A549 (cell line): ENCODE measurements at regions not wholly inside any gene's neighbourhood (a gene's known extent, or its start where the extent isn't known, plus 50 kb on each side); places are given as distances from the start of the nearest gene placed in this dataset.

Experiments
- ATAC-seq, 2 experiments: fragments of 200-7000 bp in 1 of 2; fragments of >200 bp in 1 of 2; cut with Nextera tagmentation in 1 of 2; cut with Tn5 transposase in 1 of 2; 3 replicates each; pipeline versions ENCODE4 v1.8.0 to v1.9.1; 2018 to 2020; ENCODE audit warnings: mild to moderate bottlenecking in 1 of 2, moderate library complexity in 1 of 2
- CTCF ChIA-PET: fragments of 300-600 bp; sonication (Branson Sonifier 250); formaldehyde crosslinking; extraction: SDS; loops from one replicate; lab custom pipeline; 2021; ENCODE audit warnings: antibody characterized with exemption, inconsistent platforms; lab: Yijun Ruan, JAX
- POLR2A ChIA-PET: fragments of 350-600 bp; formaldehyde crosslinking; extraction: SDS; loops from one replicate; lab custom pipeline; 2021; ENCODE audit warnings: antibody characterized with exemption, inconsistent platforms; lab: Yijun Ruan, JAX
- DNase-seq, 2 experiments: peaks; one replicate each; pipeline versions ENCODE4 v3.0.0 to v3.0.0-alpha.2; 2011 to 2016; ENCODE audit warnings: low read depth in 1 of 2, low spot score in 1 of 2
- FAIRE-seq: peaks from 2 replicates; lab custom pipeline; 2011; peaks lifted over from hg19 to GRCh38; lab: Jason Lieb, UNC
- H3K27ac ChIP-seq, 2 experiments: fragments of >200 bp; sonication (Bioruptor Twin); formaldehyde crosslinking; 3 replicates each; pipeline ENCODE4 v1.5.1; 2016 to 2017
- H3K4me1 ChIP-seq: fragments of >200 bp; sonication (Bioruptor Twin); formaldehyde crosslinking; 3 replicates; pipeline ENCODE4 v1.6.1; 2016
- H3K4me2 ChIP-seq: fragments of >200 bp; sonication (Bioruptor Twin); formaldehyde crosslinking; 3 replicates; pipeline ENCODE4 v1.6.1; 2016
- H3K4me3 ChIP-seq: fragments of >200 bp; sonication (Bioruptor Twin); formaldehyde crosslinking; 3 replicates; pipeline ENCODE4 v1.5.1; 2016
- H3K9me3 ChIP-seq: fragments of >200 bp; sonication (Bioruptor Twin); formaldehyde crosslinking; 3 replicates; pipeline ENCODE4 v1.6.1; 2016
- EHMT2 ChIP-seq: fragments of 200-600 bp; sonication (generic); IDR thresholded peaks from 2 replicates; pipeline ENCODE4 v1.6.1; 2016; ENCODE audit warnings: antibody characterized with exemption, low read depth, mild to moderate bottlenecking, moderate library complexity
- FOSL2 ChIP-seq, 2 experiments: fragments of 450-650 bp in 1 of 2; fragments of >200 bp in 1 of 2; sonication (Bioruptor Twin) in 1 of 2; formaldehyde crosslinking; IDR thresholded peaks; 2 replicates each; pipeline versions ENCODE4 v1.5.0 to v1.6.1; 2016 to 2020; ENCODE audit warnings: mild to moderate bottlenecking in 1 of 2, moderate library complexity in 1 of 2
- GATA3 ChIP-seq: IDR thresholded peaks from 2 replicates; pipeline ENCODE4 v1.6.1; 2012; ENCODE audit warnings: borderline replicate concordance
- HDAC2 ChIP-seq: fragments of 200-600 bp; sonication (generic); IDR thresholded peaks from 2 replicates; pipeline ENCODE4 v1.6.1; 2016
- HOXA7 ChIP-seq: fragments of 250-450 bp; sonication (Bioruptor Pico); IDR thresholded peaks from 2 replicates; pipeline ENCODE4 v1.5.0; 2020; ENCODE audit warnings: mild to moderate bottlenecking, moderate library complexity
- JUN ChIP-seq, 2 experiments: fragments of >200 bp; sonication (Bioruptor Twin); formaldehyde crosslinking; IDR thresholded peaks; 2 replicates in 1 of 2; 3 replicates in 1 of 2; pipeline ENCODE4 v1.6.1; 2016 to 2017
- JUNB ChIP-seq: fragments of >200 bp; sonication (Bioruptor Twin); formaldehyde crosslinking; IDR thresholded peaks from 2 replicates; pipeline ENCODE4 v1.6.1; 2016
- MAFK ChIP-seq: fragments of 450-650 bp; IDR thresholded peaks from 2 replicates; pipeline ENCODE4 v1.6.1; 2014; ENCODE audit not compliant: partially characterized antibody
- PHF8 ChIP-seq: fragments of 200-600 bp; sonication (generic); IDR thresholded peaks from 2 replicates; pipeline ENCODE4 v1.6.1; 2016; ENCODE audit warnings: low read depth, mild to moderate bottlenecking, antibody characterized with exemption, moderate library complexity, borderline replicate concordance
- RFX5 ChIP-seq: fragments of 450-650 bp; IDR thresholded peaks from 2 replicates; pipeline ENCODE4 v1.7.1; 2014; ENCODE audit warnings: antibody characterized with exemption, mild to moderate bottlenecking, moderate library complexity
- RNF2 ChIP-seq: fragments of 200-600 bp; sonication (generic); IDR thresholded peaks from 2 replicates; pipeline ENCODE4 v1.6.1; 2016; ENCODE audit warnings: low read depth, mild to moderate bottlenecking, antibody characterized with exemption, moderate library complexity, borderline replicate concordance
- SREBF2 ChIP-seq: fragments of 450-650 bp; IDR thresholded peaks from 2 replicates; pipeline ENCODE4 v1.6.1; 2014; ENCODE audit warnings: mild to moderate bottlenecking, moderate library complexity
- TFCP2L1 ChIP-seq: fragments of 250-450 bp; sonication (Bioruptor Pico); IDR thresholded peaks from 2 replicates; pipeline ENCODE4 v1.5.0; 2021; ENCODE audit warnings: mild to moderate bottlenecking
- ZFP36 ChIP-seq: fragments of 450-650 bp; IDR thresholded peaks from 2 replicates; pipeline ENCODE4 v1.6.1; 2014; ENCODE audit warnings: borderline replicate concordance; ENCODE audit not compliant: partially characterized antibody
- ZNF302 ChIP-seq: fragments of 250-450 bp; sonication (Bioruptor Pico); IDR thresholded peaks from 2 replicates; pipeline ENCODE4 v1.9.0; 2021; ENCODE audit warnings: inconsistent platforms, mild to moderate bottlenecking, moderate library complexity
- ZSCAN20 ChIP-seq: fragments of 250-450 bp; sonication (Bioruptor Pico); IDR thresholded peaks from 2 replicates; pipeline ENCODE4 v1.8.0; 2022; ENCODE audit warnings: mild to moderate bottlenecking, moderate library complexity
- WGBS: methylation state at CpG from one replicate; pipeline ENCODE4 v1.1.6; 2017; ENCODE audit errors: missing lambda C conversion rate; 5-methylcytosine and 5-hydroxymethylcytosine counted together
- TF ChIP-seq, protein P1 (sequence below): IDR thresholded peaks from 2 replicates; pipeline ENCODE4 v1.6.1; 2012
- TF ChIP-seq, protein P2 (sequence below): fragments of 250-450 bp; sonication (Bioruptor Pico); IDR thresholded peaks from 2 replicates; pipeline ENCODE4 v1.5.0; 2020; ENCODE audit warnings: low read depth, mild to moderate bottlenecking, moderate library complexity
- TF ChIP-seq, protein P3 (sequence below): fragments of 450-650 bp; IDR thresholded peaks from 2 replicates; pipeline ENCODE4 v1.6.1; 2014; ENCODE audit warnings: antibody characterized with exemption
- TF ChIP-seq, protein P4 (sequence below): fragments of 200-600 bp; sonication (generic); IDR thresholded peaks from 2 replicates; pipeline ENCODE4 v1.6.1; 2016; ENCODE audit warnings: antibody characterized with exemption, mild to moderate bottlenecking, moderate library complexity
- TF ChIP-seq, protein P5 (sequence below): fragments of >200 bp; sonication (Bioruptor Twin); formaldehyde crosslinking; IDR thresholded peaks from 2 replicates; pipeline ENCODE4 v1.6.1; 2016
- TF ChIP-seq, protein P6 (sequence below): fragments of >200 bp; sonication (Bioruptor Twin); formaldehyde crosslinking; IDR thresholded peaks from 3 replicates; pipeline ENCODE4 v1.6.1; 2016

DNA sequence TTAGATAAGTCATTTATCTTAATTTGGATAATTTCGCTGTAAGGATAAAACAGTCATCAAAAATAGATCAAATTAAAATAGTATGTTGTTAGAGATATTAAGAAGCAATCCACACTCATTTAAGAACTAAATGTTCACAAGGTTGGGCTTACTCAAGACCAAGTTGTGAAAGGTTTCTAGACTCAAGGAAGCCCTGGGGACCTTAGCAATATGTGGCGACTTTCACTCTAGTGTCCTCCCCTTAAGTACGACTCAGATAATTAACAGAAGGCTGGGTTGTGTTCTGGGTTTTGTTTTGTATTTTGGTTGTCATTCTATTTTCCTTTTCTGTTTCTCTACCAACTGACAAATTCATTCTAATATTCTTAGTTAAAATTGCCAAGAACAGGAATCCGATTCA is 1008.0 kb downstream of the PCDH9 start:
- WGBS, result 88% methylated on average over 4 of the region's 4 CpGs
- TF ChIP-seq, protein P1, sequence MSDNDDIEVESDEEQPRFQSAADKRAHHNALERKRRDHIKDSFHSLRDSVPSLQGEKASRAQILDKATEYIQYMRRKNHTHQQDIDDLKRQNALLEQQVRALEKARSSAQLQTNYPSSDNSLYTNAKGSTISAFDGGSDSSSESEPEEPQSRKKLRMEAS, result no peak
- TF ChIP-seq, protein P2, sequence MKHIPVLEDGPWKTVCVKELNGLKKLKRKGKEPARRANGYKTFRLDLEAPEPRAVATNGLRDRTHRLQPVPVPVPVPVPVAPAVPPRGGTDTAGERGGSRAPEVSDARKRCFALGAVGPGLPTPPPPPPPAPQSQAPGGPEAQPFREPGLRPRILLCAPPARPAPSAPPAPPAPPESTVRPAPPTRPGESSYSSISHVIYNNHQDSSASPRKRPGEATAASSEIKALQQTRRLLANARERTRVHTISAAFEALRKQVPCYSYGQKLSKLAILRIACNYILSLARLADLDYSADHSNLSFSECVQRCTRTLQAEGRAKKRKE (CRISPR knock-in tag), result no peak
- TF ChIP-seq RNF2 (no peak), FOSL2 (IDR thresholded peaks at IDR 0.05) (no peak), FOSL2 (CRISPR knock-in tag; IDR thresholded peaks at IDR 0.05) (no peak), ZNF302 (CRISPR knock-in tag) (no peak), EHMT2 (no peak), JUN (IDR thresholded peaks at IDR 0.05) (no peak), TFCP2L1 (CRISPR knock-in tag) (no peak), MAFK (no peak), RFX5 (no peak), ZFP36 (no peak), ZSCAN20 (CRISPR knock-in tag) (no peak), PHF8 (no peak), JUNB (no peak), HOXA7 (CRISPR knock-in tag) (no peak), HDAC2 (no peak), SREBF2 (no peak)
- TF ChIP-seq, protein P3, sequence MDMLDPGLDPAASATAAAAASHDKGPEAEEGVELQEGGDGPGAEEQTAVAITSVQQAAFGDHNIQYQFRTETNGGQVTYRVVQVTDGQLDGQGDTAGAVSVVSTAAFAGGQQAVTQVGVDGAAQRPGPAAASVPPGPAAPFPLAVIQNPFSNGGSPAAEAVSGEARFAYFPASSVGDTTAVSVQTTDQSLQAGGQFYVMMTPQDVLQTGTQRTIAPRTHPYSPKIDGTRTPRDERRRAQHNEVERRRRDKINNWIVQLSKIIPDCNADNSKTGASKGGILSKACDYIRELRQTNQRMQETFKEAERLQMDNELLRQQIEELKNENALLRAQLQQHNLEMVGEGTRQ, result no peak
- TF ChIP-seq, protein P4, sequence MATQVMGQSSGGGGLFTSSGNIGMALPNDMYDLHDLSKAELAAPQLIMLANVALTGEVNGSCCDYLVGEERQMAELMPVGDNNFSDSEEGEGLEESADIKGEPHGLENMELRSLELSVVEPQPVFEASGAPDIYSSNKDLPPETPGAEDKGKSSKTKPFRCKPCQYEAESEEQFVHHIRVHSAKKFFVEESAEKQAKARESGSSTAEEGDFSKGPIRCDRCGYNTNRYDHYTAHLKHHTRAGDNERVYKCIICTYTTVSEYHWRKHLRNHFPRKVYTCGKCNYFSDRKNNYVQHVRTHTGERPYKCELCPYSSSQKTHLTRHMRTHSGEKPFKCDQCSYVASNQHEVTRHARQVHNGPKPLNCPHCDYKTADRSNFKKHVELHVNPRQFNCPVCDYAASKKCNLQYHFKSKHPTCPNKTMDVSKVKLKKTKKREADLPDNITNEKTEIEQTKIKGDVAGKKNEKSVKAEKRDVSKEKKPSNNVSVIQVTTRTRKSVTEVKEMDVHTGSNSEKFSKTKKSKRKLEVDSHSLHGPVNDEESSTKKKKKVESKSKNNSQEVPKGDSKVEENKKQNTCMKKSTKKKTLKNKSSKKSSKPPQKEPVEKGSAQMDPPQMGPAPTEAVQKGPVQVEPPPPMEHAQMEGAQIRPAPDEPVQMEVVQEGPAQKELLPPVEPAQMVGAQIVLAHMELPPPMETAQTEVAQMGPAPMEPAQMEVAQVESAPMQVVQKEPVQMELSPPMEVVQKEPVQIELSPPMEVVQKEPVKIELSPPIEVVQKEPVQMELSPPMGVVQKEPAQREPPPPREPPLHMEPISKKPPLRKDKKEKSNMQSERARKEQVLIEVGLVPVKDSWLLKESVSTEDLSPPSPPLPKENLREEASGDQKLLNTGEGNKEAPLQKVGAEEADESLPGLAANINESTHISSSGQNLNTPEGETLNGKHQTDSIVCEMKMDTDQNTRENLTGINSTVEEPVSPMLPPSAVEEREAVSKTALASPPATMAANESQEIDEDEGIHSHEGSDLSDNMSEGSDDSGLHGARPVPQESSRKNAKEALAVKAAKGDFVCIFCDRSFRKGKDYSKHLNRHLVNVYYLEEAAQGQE, result no peak
- no peak for DNase-seq
- FAIRE-seq, result no peak
- H3K4me1 ChIP-seq, result no peaks in the 10 kb centered on the region
- H3K9me3 ChIP-seq, result no peaks in the 10 kb centered on the region
- H3K27ac ChIP-seq, result no peak overlapping the region
- CTCF ChIA-PET, result no interaction called here
- POLR2A ChIA-PET, result no interaction called here
- H3K4me3 ChIP-seq, result no peak overlapping the region
- no peak overlapping the region for H3K4me2 ChIP-seq
- ATAC-seq, result no peak

DNA sequence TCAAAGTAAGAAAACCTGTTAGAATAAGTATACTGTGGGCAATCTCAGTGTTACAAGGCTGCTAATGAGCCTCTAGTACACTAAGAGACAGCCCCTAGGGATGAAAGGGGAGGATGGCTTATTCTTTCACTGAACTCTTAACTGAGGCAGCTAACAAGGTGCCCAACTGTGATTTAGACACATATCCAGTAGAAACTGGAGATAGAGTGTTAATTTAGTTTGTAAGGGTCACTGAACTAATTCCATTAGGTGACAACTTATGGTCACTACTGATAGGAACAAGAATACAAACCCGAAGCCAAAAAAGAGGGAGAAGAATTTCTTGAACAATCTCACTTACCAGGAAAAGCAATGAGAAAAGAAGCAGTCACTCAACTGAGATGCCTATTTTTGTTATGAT is 1010.6 kb downstream of the PCDH9 start:
- no peaks in the 10 kb centered on the region for H3K9me3 ChIP-seq
- no peak overlapping the region for H3K4me2 ChIP-seq
- no peak overlapping the region for H3K4me3 ChIP-seq
- TF ChIP-seq GATA3 (no peak), PHF8 (no peak), JUN (IDR thresholded peaks at IDR 0.05) (no peak), ZFP36 (no peak), MAFK (no peak), HOXA7 (CRISPR knock-in tag) (no peak)
- TF ChIP-seq, protein P2 (CRISPR knock-in tag), result no peak
- TF ChIP-seq, protein P5, sequence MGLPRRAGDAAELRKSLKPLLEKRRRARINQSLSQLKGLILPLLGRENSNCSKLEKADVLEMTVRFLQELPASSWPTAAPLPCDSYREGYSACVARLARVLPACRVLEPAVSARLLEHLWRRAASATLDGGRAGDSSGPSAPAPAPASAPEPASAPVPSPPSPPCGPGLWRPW, result no peak
- TF ChIP-seq, protein P6, sequence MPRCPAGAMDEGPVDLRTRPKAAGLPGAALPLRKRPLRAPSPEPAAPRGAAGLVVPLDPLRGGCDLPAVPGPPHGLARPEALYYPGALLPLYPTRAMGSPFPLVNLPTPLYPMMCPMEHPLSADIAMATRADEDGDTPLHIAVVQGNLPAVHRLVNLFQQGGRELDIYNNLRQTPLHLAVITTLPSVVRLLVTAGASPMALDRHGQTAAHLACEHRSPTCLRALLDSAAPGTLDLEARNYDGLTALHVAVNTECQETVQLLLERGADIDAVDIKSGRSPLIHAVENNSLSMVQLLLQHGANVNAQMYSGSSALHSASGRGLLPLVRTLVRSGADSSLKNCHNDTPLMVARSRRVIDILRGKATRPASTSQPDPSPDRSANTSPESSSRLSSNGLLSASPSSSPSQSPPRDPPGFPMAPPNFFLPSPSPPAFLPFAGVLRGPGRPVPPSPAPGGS, result no peak
- no peaks in the 10 kb centered on the region for H3K4me1 ChIP-seq
- no peak overlapping the region for H3K27ac ChIP-seq
- ATAC-seq, result no peak
- DNase-seq, result no peak
- ChIA-PET CTCF (no interaction called here), POLR2A (no interaction called here)
- WGBS, result 27% methylated on average over 1 of the region's 1 CpG
- FAIRE-seq, result no peak
